HG03108 (cell line): ENCODE measurements at regions not wholly inside any gene's neighbourhood (a gene's known extent, or its start where the extent isn't known, plus 50 kb on each side); places are given as distances from the start of the nearest gene placed in this dataset.

Experiments used
- ATAC-seq: cut with Tn5 transposase; IDR thresholded peaks from one replicate; pipeline ENCODE4 v1.9.1; 2021; ENCODE audit warnings: moderate library complexity; ENCODE audit not compliant: unreplicated experiment

DNA sequence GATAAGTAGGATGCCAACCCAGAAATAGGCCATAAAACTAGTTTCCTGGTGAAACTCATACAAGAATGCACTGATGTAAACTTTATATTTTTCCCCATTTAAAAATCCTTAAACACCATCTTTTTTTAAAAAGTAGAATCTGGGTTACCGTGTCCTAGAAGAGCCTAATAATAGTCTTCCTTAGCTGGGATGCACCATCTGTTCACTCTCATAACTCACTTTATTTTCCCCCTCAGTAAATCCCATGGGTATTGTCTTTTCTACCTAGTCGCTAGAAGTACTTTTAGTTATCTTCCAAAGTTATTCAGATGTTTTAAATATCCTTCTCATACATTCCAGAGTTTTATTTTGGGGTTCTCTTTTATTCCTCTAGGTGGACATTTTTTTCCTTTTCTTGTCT, 250.2 kb downstream of the PLA2G4A start:
- no peak for ATAC-seq

DNA sequence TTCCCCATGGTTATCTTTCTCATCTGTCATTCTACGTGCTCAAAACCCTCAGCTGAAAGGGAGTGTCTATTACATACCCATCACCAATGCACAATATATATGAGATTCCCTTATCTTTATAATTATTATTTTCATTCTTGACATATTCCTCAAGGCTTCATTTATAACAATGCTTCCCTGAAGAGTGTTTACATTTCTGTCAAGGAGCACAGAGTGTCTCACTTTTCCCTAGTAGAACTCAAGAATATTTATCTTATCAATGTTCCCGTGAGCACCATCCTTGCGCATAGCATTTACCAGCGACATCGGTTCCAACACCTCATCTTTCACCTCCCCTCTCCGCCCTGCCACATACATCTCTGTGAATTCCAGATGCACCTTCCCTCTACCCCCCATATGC, 250.6 kb downstream of the PLA2G4A start:
- no peak for ATAC-seq

DNA sequence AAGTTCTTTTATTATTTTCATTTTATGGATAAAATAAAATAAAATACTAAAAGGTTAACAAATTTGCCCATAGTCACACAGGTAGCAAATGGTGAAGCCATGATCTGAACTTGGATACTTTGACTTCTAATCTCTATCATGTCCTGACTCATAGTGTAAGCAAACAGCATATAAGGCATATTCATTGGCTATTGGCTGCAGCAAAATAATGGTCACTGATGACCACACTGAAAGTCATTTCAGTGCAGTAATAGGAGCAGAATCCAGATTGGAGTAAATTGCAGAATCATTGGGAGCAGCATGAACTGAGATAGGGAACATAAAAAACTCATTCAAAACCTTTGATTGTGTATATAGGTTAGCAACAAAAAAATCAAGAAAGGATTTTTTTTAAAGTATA, 262.9 kb downstream of the PLA2G4A start:
- ATAC-seq: no peak

DNA sequence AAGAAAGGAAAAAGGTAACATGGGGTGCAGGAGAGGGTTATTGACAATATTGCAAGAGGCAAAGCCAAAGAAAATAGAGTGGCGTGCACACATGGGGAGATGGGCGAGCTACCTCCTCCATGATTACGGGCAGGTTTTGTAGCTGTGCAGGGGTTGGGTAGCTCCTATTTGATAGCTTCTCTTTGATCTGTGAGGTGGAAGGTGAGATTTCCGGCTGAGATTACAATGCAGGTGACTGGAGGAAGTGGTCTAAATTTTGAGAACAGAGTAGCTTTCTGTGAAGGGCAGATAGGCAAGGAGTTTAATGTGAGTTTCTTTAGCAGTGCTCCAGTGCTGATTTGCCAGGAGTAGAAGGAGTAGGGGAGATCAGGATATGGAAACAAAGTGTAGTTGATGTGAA, 263.4 kb downstream of the PLA2G4A start:
- no peak for ATAC-seq

DNA sequence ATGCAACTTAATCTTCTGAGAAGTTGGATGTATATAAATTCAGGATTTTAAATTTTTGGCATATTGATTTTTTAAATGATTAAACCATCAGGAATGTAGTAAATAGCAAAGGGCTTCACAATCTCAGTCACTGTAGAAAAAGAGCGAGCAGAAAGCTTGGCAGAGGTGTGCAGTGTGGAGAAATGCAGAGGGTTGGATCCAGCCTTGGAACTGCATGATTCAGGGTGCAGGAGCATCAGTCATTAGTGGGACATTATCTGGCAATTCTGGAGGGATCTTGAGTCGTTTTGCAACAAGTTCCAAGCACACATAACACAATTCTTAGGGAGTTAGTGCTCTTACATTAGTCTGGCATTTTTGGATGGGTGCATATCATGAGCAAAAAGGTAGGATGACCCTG, 267.9 kb downstream of the PLA2G4A start:
- ATAC-seq: no peak

DNA sequence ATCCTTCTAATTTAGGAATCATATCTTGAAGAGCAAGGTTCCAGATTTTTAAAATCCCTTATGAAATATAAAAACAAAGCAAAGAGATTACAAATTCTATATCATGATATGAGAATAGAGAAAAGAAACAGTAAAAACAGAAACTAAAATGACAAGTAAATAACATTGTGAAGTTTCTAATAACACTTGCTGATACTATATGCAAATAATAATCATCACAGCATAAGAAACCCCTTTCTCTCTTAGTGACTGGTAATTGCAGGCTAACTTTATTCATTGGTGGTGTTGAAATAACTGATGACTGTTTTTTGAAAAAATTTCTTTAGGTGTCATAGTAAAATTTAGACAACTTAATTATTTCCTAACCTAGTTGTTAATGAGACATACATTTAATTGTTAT, 281.6 kb downstream of the PLA2G4A start:
- ATAC-seq: no peak

DNA sequence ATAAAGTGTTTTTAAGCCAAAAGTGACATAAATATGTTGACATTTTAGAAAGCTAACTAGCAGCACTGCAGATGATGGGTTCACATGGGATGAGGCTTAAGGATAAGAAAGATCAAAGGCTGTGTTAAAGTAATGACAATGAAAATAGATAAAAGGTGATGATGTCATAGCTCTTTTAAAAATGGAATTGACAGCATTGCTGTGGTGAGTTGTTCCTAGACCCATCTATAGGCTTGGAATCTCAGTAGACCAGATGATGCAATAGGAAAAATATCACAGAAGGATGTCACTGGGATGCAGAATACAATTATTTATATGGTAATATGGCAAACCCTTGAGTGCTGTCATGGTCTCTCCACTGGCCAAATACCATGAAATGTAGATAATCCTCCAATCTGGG, 286.0 kb downstream of the PLA2G4A start:
- ATAC-seq: no peak

DNA sequence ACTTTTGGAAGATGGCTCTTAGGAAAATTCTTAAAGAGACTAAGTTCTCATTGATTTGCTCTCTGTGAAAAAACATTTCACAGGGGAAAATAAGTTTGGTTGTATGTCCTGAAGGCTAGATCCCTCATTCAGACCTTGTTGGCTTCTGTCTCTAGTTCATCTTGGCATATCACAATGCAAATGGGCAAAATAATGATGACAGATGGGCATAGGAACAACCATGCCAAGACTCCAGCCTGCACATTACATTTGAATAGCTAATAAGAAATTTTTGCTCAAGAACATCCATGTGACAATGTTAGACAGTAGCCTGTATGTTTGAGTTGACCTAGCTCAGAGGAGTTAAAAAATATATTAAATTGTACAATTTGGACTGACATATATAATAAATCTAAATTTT, 292.9 kb downstream of the PLA2G4A start:
- ATAC-seq: no peak

DNA sequence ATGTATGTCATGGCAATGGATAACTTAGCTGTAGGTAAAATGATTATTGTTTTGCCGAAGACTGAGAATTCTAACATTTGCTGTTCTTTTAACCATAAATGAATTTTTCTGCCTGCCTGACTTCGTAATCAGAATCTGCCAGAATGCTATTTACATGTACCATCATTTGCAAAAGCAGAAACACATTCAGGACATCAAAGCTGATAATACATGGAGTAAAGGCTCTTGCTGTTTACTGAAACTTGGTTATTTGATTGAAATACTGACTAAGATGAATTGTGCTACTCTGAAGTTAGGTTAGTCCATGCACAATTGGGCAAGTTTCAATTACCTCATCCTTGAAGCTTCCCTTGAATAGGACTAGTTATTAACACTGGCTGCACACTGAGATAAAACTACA, 293.8 kb downstream of the PLA2G4A start:
- no peak for ATAC-seq

DNA sequence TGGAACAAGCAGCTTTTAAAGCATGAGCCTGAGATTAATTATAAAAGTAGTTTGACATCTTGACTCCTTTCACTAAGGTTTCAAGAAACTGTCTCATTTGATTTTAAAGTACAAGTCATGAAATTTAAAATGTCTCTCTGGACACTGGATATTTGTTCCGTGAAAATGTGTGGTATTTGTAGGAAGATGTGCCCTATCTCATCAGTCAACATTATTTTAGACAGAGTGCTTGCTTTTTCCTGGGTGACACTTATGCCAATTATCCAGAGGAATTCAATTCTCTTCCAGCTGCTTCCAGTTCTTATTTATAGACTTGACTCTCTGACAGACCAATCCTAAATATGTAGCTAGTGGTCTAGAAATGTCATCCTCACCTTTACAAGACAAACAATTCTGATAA, 300.4 kb downstream of the PLA2G4A start:
- ATAC-seq: no peak

DNA sequence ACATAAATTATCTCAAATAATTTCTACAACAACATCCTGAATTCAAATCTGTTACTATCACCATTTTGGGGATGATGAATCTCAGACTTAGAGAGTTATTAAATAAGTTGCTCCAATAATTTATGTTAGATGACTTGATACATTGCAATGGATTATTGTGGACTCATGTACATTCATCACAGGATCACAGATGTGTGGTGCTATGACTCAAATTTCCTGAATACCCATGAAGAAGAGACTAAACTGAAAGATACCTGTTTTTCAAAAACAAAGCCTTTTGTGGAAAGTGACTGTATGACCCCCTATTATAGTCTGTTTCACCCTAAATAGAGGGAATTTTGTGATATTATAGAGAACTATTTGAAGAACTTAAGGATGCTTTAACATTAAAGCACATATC, 315.0 kb downstream of the PLA2G4A start:
- ATAC-seq: no peak

DNA sequence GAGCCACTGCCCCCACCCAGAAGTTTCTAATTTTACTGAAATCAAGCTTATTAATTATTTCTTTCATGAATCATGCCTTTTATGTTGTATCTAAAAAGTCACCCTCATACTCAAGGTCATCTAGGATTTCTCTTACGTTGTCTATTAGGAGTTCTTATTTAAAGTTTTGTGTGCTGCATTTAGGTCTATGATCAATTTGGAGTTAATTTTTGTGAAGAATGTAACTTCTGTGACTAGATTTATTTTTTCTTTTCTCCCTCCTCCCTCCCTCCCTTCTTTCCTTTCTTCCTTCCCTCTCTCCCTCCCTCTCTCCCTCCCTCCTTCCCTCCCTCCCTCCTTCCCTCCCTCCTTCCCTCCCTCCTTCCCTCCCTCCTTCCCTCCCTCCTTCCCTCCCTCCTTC, 317.6 kb downstream of the PLA2G4A start:
- ATAC-seq: no peak

DNA sequence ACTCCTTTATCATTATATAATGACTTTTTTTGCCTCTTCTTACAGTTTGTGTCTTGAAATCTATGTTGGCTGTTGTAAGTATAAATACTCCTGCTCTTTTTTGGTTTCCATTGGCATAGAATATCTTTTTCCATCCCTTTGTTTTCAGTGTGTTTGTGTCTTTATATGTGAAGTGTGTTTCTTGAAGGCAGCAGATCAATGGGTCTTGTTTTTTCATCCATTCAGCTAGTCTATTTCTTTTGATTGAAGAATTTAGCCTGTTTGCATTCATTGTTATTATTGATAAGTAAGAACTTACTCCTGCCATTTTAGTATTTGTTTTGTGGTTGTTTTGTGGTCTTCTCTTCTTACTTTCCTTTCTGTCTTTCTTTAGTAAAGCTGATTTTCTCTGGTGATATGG, 322.8 kb downstream of the PLA2G4A start:
- ATAC-seq: no peak

DNA sequence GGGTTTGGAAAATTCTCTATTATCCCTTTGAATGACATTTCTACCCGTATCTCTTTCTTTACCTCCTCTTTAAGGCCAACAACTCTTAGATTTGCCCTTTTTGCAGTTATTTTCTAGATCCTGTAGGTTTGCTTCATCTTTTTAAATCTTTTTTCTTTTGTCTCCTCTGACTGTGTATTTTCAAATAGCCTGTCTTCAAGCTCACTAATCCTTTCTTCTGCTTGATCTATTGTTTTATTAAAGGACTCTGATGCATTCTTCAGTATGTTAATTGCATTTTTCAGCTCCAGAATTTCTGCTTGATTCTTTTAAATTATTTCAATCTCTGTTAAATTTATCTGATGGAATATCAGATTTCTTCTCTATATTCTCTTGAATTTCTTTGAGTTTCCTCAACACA, 324.3 kb downstream of the PLA2G4A start:
- no peak for ATAC-seq

DNA sequence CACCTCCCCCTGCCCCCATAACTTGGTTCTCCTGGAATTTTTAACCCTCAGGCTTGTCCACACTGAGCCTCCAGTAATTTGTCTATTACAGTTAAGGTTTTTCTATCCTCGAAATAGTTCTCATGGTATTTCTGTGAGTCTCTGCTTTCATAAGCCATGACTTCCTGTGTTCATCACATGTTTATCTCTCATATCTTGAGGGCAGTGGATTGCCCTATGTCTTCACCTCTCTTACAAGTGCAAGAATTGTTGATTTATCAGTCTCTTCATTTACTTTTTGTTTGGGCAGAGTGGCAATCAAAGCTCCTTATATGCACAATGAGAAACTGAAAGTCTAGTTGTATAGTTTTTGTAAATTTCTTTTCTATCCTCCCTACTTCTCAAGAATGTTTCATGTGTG, 328.4 kb downstream of the PLA2G4A start:
- no peak for ATAC-seq

DNA sequence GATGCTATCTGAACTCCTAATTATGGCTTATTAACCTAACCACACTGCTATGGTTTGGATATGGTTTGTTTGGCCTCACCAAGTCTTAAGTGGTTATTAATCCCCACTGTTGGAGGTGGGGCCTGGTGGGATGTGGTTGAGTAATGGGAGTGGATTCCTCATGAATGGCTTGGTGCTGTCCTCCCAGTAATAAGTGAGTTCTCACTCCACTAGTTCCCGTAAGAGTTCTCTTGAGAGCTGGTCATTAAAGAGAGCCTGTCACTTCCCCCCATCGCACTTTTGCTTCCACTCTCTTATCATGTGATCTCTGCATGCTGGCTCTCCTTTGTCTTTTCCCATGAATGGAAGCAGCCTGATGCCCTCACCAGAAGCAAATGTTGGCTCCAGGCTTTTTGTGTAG, 328.8 kb downstream of the PLA2G4A start:
- ATAC-seq: no peak

DNA sequence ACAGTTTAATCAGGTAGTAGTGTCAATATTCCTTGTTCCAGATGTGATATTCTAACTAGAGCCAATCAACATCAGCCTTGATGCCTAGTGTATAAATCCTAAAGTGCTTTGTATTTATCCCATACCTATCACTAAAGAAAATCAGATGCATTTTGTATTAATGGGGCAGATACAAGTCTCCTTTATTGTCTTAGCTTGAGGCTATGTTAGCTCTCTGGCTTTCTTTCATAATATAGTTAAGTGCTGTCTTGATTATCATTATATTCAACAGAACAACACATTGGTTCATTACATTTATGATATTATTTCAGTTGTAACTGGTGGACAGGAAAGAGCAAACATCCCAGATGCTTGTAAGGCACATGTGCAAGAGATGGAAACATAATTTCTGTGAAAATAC, 338.8 kb downstream of the PLA2G4A start:
- no peak for ATAC-seq

DNA sequence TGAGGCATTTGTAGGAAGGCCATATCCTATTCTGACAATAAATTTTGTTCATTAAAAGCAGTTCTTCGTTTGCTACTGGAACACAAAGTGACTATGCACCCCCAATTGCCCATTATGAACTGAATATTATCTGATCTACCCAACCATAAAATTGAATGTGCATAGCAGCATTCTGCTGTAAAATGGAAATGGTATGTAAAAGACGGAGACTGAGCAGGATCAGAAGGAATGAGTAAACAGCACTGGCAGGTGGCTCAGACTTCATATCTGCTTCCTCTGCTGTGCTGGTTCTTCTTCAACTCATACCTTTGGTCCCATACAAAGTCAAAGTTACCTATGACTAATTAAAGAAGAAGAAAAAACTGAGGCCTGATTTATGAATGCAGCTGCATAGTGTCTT, 339.5 kb downstream of the PLA2G4A start:
- ATAC-seq: no peak

DNA sequence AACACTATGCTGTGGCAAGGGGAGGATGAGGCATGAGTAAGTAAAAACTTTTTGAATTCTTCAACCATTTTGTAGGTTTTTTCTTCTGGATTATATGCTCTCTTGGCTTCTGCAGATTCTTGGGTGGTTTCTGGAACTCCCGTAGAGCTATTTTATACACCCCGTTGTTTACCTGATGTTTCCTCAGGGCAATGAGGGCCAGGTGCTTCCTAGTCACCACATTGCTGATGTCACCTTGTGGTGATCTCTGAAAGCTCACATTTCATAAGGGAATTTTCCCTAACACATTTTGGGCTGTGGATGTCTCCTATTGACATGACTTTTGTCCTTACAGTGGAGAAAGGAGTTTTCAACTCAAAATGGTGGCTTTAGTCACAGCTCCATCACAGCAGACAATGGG, 356.6 kb downstream of the PLA2G4A start:
- ATAC-seq: no peak

DNA sequence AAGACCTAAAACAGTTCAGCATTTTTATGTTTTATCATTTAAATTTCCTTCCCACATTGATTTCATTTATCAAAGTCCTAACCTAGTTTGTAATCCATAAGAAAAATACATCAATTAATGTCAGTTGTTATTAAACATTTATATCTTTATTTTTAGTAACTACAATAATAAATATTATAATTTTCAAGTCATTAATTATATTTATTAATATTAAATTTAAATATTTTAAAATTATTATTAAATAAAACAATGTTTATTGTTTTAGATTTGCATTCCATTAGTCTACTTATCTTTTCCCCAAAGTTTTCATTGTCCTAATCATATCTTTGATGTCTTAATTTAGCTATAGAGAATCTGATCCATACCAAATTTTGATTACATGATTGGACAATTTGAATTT, 368.9 kb downstream of the PLA2G4A start:
- no peak for ATAC-seq

DNA sequence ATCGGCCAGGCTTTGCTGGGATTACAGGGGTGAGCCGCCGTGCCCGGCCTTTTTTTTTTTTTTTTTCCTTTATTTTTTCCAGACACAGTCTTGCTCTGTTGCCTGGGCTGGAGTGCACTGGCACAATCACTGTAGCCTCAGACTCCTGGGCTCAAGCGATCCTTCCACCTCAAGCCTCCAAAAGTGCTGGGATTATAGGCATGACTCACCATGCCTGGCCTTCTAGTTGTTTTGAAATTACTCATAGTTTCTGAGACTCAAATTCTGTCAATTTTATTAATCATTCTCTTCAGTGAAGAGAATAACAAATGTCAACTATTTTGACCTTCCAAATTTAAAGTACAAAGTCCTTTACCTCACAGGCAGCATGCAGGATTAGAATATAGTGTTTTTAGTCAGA, 374.5 kb downstream of the PLA2G4A start:
- ATAC-seq: no peak

DNA sequence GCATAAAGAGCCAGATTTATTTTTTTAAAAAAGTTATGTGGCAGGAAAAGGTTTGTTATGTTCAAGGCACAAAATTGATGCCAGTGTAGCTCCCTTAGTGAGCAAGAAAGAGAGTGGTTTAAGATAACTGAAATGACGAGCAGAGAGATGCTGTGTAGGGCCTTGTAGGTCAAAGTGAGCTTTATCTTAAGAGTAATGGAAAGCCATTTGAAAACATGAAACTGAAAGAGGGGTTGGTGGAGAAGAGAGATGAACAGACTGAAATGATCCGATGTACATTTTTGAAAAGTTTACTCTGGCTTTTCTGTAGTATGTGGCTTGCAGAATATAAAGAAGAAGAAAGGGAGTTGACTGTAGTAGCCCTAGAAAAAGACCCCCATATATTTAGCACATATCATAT, 383.6 kb downstream of the PLA2G4A start:
- no peak for ATAC-seq

DNA sequence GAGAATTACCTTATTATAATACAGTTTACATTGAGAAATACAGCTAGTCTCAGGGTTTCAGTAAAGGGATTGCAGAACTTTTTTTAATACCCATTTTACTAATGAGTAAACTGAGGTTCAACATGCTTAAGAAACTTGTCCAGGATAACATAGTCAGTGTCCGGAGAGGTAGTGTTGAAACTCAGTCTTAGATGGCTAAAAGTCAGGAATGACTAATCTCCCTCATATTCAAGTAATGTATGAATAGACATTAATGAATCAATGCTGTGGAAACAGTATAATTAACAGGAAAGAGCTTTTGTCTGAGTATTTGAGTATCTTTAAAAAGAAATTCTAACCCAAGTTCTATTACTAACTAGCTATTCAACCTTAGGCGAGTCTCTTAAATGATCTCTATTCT, 397.6 kb downstream of the PLA2G4A start:
- no peak for ATAC-seq

DNA sequence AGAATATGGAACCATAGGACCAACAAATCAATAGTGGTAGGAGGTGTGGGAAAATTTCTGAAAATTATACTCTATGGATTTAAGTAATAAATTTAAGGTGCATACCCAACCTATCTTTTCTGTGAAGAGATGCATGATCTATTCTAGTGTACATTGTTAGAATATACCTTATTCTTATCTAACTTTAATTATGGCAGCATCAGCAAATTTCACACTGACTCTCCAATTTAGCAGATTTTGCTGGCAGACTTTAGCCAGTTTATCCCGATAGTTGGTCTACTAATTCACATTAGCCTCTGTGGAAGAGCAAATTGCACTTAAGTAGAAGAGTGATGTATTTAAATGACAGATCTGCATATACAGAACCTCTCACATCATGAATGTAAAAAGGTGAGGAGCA, 400.0 kb downstream of the PLA2G4A start:
- ATAC-seq: no peak
